Stimulated activated CD4-positive, alpha-beta T cell treated with anti-CD3 and anti-CD28 coated beads, Interleukin-4, amount 100 ng/mL, for 24 hours (primary cell): ENCODE measurements at regions not wholly inside any gene's neighbourhood (a gene's known extent, or its start where the extent isn't known, plus 50 kb on each side); places are given as distances from the start of the nearest gene placed in this dataset.

Source experiments
- DNase-seq: peaks from one replicate; pipeline ENCODE4 v3.0.0-alpha.2; 2020

GRCh38 chr1:29839726-29840125 is 603.4 kb downstream of the PTPRU start:
- no peak for DNase-seq

GRCh38 chr1:29838738-29839320 is 602.5 kb downstream of the PTPRU start:
- no peak for DNase-seq

GRCh38 chr1:29836651-29837646 is 600.6 kb downstream of the PTPRU start:
- no peak for DNase-seq

DNA sequence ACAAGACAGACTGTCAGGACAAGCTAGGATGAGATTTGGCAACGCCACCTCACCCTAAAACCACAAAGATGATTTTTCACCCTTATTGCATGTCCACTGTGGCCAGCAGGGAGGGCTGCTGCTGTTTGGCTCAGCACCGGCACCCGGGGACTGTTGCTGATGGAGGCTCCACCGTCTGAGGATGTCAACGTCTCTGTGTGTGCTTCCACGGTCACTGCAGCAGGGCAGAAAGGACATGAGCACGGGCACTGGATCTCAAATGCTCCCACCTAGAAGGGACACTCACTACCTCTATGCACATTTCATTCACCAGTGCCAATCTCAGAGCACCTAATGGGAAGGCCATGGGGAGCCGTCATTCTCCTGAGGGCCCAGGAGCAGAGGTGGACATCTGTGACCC is 599.6 kb downstream of the PTPRU start:
- no peak for DNase-seq

GRCh38 chr1:29835406-29835805 is 599.1 kb downstream of the PTPRU start:
- no peak for DNase-seq

DNA sequence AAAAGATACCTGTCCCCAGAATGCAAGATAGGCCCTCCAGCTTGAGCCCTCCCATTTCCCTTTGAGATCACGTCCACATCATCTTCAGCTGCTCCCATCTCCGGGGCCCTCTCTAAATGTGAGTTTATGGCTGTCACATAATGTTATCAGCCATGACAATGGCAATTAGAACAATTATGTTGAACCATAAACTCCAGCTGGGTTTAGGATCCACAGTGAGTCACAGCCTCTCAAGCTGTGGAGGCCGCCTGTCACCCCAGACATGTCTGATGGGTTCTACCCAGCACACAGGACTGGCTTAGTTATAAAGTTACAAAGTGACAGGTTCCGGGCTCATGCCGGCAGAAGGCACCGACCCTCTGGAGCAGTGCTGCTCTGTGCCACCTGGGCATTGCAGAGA is 597.3 kb downstream of the PTPRU start:
- no peak for DNase-seq

GRCh38 chr1:29832936-29833335 is 596.6 kb downstream of the PTPRU start:
- no peak for DNase-seq

GRCh38 chr1:29832471-29832870 is 596.1 kb downstream of the PTPRU start:
- no peak for DNase-seq

DNA sequence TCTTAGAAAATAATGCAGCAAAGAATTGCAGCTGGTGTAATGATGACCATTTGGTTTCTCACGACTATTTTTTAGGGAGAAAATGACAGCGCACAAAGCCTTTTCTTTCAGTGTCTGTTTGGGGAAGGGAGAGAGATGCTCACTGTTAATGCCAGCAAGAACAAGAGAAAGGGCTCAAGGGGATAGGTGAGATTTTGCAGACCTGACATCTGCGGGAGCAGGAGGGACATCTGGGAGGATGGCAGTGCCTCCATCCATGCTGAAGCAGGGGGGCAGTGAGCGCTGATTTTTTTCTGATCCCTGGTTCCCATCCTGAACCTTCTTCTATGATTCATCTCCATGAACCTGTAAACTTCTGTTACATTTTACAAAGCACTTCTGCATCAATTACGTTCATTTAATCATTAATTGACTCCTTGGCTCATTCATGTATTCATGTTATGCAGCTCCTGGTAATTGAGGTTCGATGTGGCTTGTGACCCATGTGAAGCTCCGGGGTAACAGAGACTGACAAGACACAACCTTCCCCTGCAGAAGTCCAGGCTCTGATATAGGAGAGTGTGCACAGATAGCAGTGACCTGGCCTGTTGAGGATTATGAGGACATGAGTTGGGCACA is 595.3 kb downstream of the PTPRU start:
- no peak for DNase-seq

DNA sequence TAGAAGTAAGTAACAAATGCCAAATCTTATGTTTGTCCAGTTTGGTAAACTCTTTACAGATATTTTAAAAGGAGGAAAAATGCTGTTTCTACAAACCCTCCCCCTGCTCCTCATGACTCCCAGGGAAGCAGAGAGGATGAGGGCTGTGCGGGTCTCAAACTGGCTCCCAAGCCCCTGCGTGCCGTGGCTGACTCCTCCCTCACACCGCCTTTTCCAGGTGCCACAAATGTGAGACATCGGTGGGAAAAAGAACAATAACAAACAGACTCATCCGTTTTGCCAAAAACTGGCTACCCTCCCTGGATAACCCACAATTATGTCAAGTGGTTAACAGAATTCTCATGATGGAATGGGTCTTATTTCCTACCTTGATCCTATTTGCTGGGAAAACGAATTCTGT is 594.6 kb downstream of the PTPRU start:
- DNase-seq: no peak

DNA sequence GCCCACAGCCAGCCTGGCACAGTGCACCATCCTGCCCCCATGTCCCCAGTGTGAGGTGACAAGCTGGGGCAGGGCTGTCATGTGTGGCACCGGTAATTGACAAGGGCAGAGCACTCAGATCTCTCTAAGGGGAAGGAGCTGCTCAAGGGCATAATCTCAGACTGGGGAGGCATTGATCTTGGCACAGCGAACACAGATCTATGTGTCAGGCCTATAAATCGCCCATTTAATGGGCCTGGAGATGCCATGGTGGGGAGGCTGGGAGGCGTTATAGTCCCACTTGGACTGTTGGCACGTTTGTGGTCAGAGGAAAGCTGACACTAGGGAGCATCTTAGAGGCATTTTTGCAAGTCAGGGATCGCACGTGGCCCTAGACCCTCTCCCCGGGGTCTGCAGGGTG is 594.1 kb downstream of the PTPRU start:
- DNase-seq: no peak

GRCh38 chr1:29829448-29830344 is 593.4 kb downstream of the PTPRU start:
- DNase-seq: no peak

- no peak for DNase-seq
Observed at GRCh38 chr1:29828526-29829447, 592.5 kb downstream of the PTPRU start.

DNA sequence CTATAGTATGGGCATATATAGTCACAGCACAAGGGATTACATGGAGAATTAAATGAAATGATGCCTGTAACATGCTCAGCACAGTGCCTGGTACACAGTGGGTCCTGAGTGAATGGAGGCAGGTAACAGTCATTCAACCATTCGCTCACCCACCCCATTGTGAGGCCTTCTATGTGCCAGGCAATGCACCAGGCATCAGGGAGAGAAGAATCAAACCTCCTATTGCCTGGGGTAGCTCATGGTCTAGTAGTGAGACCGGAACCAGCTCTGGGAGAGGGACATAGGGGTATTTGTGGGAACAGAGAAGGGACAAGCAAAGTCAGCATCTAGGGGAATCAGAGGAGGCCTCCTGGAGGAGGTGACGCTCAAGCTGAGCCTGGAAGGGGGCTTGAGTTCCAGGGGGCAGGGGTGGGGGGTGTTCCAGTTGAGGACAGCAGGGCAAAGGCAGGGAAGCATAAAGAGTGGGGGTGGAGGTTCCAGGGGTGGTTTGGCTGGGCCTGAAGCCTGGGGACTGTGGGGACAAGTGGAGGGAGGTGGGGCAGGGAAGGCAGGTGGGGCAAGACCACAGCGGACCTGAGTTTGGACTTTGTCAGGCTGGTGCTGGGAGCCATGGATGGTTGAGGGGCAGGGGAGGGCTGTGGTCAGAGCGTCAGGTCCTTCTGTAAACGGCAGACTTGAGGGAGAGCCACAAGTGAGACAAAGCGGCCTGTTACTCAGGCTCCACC is 591.6 kb downstream of the PTPRU start:
- no peak for DNase-seq

GRCh38 chr1:29827237-29827750 is 591.0 kb downstream of the PTPRU start:
- DNase-seq: no peak

DNA sequence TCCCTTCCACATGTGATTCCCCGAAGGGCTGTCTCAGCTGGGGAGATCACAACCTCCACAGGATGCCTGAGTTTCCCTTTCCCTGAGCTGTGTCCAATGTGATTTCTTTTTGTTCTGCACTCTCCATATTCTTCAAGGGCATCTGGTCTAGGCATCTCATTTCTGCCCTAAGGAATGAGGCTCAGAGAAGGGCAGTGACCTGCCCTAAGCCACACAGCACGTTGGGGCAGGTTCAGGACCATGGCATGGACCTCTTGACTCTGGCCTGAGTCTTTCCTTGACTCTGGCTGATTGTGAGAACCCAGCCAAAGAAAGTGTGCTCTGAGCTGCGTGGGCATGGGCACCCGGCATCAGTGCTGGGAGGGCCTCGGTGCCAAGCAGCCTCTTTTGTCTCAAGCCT is 590.3 kb downstream of the PTPRU start:
- DNase-seq: no peak

DNA sequence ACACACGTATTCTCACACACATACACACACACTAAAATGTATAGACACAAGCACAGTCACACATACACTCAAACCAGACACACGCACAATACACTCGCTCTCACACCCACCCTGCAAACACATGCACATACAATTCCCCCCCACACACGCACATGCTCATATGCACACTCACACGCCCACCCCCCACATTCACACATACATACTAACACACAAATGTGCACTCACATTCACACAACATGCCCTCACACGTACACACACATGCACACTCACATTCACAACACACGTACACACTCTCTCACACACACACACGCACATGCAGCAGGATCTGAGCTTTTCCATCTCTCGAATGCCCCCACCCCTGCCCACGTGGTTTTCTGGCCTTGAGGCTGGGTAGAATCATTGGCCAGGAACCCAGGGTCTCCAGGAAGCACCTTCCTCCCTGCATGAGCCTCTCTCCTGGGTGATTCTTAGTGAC is 589.7 kb downstream of the PTPRU start:
- DNase-seq: no peak

DNA sequence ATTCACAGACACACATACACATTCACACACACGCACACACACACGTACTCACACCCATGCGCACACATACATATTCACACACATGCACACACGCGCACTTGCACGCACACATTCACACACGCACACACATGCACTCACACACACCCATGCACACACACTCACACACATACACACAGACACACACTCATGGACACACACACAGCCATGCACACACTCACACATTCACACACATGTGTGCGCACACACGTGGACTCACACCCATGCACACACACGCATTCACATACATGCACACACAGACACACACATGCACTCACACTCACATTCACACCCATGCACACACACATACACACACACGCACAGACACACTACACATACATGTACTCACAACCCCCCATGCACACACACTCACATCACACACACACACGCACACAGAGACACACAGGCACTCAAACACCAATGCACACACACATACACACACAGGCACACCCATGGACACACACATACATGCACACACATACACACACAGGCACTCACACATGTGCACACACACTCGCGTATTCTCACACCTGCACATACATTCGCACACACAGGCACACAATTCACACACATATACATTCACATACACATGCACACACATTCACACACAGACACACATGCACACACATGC is 589.1 kb downstream of the PTPRU start:
- no peak for DNase-seq

DNA sequence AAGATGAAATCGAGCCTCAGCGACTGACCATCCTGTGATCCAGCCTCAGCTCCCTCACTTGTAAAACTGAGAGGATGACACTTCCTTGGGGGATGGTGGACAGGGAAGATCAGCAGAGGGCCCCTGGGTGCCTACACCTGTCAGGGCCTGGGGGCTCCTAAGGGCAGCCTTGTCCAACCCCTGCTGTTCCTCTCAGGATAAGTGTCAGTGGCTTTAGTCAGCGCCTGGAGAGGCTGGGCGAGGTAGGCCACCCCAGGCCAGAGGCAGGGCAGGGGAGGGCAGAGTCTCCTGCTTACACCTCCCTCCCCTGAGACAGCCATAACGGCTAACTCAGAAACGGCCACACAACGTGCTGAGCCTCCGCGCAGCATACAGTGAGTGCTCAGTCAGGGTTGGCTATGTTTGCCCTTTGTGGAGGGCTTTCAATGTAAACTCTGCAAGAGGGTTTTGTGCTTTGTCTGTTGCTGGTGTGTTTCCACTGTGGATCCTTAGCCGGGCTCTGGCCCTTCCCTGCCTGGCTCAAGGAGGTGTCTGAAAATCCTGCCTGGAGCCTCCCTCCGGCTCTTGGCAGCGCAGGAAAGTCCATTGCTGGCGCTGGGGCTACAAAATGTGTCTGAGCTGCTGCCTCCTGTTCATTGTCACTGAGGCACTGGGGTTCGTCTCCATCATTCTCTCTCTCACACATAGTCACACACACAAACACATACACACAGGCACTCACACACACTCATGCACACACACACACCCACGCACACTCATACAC is 588.4 kb downstream of the PTPRU start:
- no peak for DNase-seq
